ENCODE measurements at regions not wholly inside any gene's neighbourhood (a gene's known extent, or its start where the extent isn't known, plus 50 kb on each side); places are given as distances from the start of the nearest gene placed in this dataset.

- CTCF ChIA-PET, result no interaction called here
- no peaks in the 10 kb centered on the region for H3K27me3 ChIP-seq (ENCODE audit: control insufficient read depth, insufficient read depth, low read length)
- DNase-seq (ENCODE audit: low read depth), result no peak
- no peak overlapping the region for H3K4me3 ChIP-seq (ENCODE audit: low read depth, low read length)
- H3K36me3 ChIP-seq (ENCODE audit: control insufficient read depth, insufficient read depth, low read length), result no peaks in the 10 kb centered on the region
- POLR2A ChIA-PET, result no interaction called here
- TF ChIP-seq, protein P1, sequence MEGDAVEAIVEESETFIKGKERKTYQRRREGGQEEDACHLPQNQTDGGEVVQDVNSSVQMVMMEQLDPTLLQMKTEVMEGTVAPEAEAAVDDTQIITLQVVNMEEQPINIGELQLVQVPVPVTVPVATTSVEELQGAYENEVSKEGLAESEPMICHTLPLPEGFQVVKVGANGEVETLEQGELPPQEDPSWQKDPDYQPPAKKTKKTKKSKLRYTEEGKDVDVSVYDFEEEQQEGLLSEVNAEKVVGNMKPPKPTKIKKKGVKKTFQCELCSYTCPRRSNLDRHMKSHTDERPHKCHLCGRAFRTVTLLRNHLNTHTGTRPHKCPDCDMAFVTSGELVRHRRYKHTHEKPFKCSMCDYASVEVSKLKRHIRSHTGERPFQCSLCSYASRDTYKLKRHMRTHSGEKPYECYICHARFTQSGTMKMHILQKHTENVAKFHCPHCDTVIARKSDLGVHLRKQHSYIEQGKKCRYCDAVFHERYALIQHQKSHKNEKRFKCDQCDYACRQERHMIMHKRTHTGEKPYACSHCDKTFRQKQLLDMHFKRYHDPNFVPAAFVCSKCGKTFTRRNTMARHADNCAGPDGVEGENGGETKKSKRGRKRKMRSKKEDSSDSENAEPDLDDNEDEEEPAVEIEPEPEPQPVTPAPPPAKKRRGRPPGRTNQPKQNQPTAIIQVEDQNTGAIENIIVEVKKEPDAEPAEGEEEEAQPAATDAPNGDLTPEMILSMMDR (IDR thresholded peaks at IDR 0.05; ENCODE audit: insufficient read depth, low read depth, low read length), result no peak
Measured at GRCh38 chr7:153537271-153537670, 514.9 kb upstream of the DPP6 start.

DNA sequence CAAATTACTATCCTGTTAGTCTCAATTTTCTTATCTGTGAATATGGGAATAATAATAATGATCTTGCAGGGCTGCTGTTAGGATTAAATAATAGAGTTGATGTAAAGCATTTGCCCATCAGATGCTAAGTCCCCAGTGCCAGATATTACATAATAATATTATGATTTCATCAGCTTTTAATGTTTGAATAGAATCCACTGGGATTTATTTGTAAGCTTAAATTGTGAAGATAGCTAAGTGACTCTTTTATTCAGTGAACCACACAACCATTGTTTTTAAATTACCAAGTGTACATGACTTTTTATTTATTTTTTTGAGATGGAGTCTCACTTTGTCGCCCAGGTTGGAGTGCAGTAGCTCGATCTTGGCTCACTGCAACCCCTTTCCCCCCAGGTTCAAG, 510.3 kb upstream of the DPP6 start:
- Histone ChIP-seq H3K4me3 (ENCODE audit: low read depth, low read length) (no peak overlapping the region), H3K27me3 (ENCODE audit: control insufficient read depth, insufficient read depth, low read length) (no peaks in the 10 kb centered on the region), H3K36me3 (ENCODE audit: control insufficient read depth, insufficient read depth, low read length) (no peaks in the 10 kb centered on the region)
- ChIA-PET POLR2A (no interaction called here), CTCF (no interaction called here)
- TF ChIP-seq, protein P1 (IDR thresholded peaks at IDR 0.05; ENCODE audit: insufficient read depth, low read depth, low read length), result no peak
- DNase-seq (ENCODE audit: low read depth), result no peak

DNA sequence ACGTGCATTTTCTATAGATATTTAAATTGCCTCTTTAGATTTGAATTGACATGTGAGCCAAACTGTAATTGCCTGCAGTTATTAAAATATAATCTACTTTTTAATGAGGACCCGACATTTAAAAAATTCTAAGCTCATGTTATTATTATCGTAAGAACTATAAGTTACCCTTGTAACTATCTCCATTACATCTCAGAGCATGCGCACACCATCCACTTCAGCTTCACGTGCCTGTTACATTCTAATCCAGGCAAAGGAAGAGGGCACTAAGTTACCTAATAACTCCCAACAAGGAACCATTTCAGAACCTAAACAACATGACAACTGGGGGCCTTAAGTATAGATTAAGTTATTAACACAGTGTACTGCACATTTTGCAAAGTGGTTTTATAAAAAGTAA, 509.0 kb upstream of the DPP6 start:
- POLR2A ChIA-PET, result no interaction called here
- H3K27me3 ChIP-seq (ENCODE audit: control insufficient read depth, insufficient read depth, low read length), result no peaks in the 10 kb centered on the region
- H3K4me3 ChIP-seq (ENCODE audit: low read depth, low read length), result no peak overlapping the region
- H3K36me3 ChIP-seq (ENCODE audit: control insufficient read depth, insufficient read depth, low read length), result no peaks in the 10 kb centered on the region
- TF ChIP-seq, protein P1 (IDR thresholded peaks at IDR 0.05; ENCODE audit: insufficient read depth, low read depth, low read length), result no peak
- no peak for DNase-seq (ENCODE audit: low read depth)
- CTCF ChIA-PET, result interaction anchor here (1.0 kb wide), 1 partner anchor 8 kb away, joined by 3 read pairs; no protein-coding TSS in a partner anchor

DNA sequence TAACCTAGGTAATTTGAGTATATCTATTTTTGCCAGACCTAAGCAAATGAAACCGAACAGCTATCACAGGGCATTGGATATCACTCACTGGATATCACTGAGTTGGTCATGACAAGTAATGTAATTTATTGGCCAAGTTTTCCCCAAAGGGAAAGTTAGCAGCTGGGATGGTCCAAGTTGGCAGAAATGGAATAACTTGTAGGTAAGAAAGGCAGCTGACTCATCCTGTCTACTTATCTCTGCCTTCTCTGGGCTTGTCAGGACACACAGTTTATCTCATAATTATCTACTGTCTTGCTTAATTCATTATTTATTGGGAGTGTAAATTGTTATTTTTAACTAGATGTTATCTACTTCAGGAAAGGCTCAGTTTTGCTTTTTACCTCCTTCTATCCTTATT, 502.0 kb upstream of the DPP6 start:
- CTCF ChIA-PET, result interaction anchor here (0.6 kb wide), 1 partner anchor 148 kb away, joined by 3 read pairs; no protein-coding TSS in a partner anchor
- Histone ChIP-seq H3K27me3 (ENCODE audit: control insufficient read depth, insufficient read depth, low read length) (no peaks in the 10 kb centered on the region), H3K4me3 (ENCODE audit: low read depth, low read length) (no peak overlapping the region), H3K36me3 (ENCODE audit: control insufficient read depth, insufficient read depth, low read length) (no peaks in the 10 kb centered on the region)
- TF ChIP-seq, protein P1 (IDR thresholded peaks at IDR 0.05; ENCODE audit: insufficient read depth, low read depth, low read length), result no peak
- POLR2A ChIA-PET, result no interaction called here
- no peak for DNase-seq (ENCODE audit: low read depth)

DNA sequence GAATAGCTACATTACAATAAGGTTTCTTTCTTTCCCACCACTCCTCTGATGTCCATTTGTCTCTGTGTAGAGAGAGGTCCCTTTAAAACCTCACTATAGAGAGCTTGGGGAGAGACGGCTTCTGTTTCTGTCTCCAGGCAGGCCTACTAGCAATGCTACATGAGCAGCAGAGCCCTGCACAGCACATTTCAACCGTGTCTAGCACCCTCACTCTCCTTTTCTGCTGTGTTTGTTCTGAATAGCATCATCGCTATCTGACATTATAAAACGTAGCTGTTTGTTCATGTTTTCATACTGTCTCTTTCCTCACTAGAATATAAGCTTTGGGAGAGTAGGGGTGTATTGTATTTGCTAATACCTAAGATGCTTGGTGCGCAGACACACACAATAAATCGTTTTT, 487.8 kb upstream of the DPP6 start:
- H3K4me3 ChIP-seq (ENCODE audit: low read depth, low read length), result no peak overlapping the region
- CTCF ChIA-PET, result no interaction called here
- TF ChIP-seq, protein P1 (IDR thresholded peaks at IDR 0.05; ENCODE audit: insufficient read depth, low read depth, low read length), result no peak
- no peak for DNase-seq (ENCODE audit: low read depth)
- POLR2A ChIA-PET, result no interaction called here
- H3K36me3 ChIP-seq (ENCODE audit: control insufficient read depth, insufficient read depth, low read length), result no peaks in the 10 kb centered on the region
- H3K27me3 ChIP-seq (ENCODE audit: control insufficient read depth, insufficient read depth, low read length), result no peaks in the 10 kb centered on the region

All from BJ (cell line).